ENCODE measurements at regions not wholly inside any gene's neighbourhood (a gene's known extent, or its start where the extent isn't known, plus 50 kb on each side); places are given as distances from the start of the nearest gene placed in this dataset.

GRCh38 chr9:107928701-107929371 lies 439.3 kb upstream of the KLF4 start:
- peak in 1 of 2 donors; percentile 66 for ATAC-seq (ENCODE audit: low FRiP score in 2 of 2)
- H3K36me3 ChIP-seq, result no peaks in the 10 kb centered on the region
- 75 to 93% methylated on average over 6 of the region's 6 CpGs for whole genome bisulfite sequencing, 2 donors
- no peaks in the 10 kb centered on the region for H3K4me1 ChIP-seq
- TF ChIP-seq EP300 (IDR thresholded peaks at IDR 0.05), result no peak
- no peak for TF ChIP-seq POLR2A (IDR thresholded peaks at IDR 0.05)
- TF ChIP-seq POLR2AphosphoS5 (IDR thresholded peaks at IDR 0.05), result no peak
- TF ChIP-seq, protein P1, sequence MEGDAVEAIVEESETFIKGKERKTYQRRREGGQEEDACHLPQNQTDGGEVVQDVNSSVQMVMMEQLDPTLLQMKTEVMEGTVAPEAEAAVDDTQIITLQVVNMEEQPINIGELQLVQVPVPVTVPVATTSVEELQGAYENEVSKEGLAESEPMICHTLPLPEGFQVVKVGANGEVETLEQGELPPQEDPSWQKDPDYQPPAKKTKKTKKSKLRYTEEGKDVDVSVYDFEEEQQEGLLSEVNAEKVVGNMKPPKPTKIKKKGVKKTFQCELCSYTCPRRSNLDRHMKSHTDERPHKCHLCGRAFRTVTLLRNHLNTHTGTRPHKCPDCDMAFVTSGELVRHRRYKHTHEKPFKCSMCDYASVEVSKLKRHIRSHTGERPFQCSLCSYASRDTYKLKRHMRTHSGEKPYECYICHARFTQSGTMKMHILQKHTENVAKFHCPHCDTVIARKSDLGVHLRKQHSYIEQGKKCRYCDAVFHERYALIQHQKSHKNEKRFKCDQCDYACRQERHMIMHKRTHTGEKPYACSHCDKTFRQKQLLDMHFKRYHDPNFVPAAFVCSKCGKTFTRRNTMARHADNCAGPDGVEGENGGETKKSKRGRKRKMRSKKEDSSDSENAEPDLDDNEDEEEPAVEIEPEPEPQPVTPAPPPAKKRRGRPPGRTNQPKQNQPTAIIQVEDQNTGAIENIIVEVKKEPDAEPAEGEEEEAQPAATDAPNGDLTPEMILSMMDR (IDR thresholded peaks at IDR 0.05), result no peak
- no peaks in the 10 kb centered on the region for H3K9me3 ChIP-seq
- H3K27ac ChIP-seq, result no peak overlapping the region
- H3K4me3 ChIP-seq, result no peak overlapping the region
- no peak for DNase-seq
- H3K27me3 ChIP-seq, result no peaks in the 10 kb centered on the region

- DNase-seq (no peak), ATAC-seq (ENCODE audit: low FRiP score in 2 of 2) (no peak)
- Histone ChIP-seq H3K9me3 (no peaks in the 10 kb centered on the region), H3K4me1 (no peaks in the 10 kb centered on the region), H3K36me3 (no peaks in the 10 kb centered on the region), H3K27ac (no peak overlapping the region), H3K27me3 (no peaks in the 10 kb centered on the region), H3K4me3 (no peak overlapping the region)
- TF ChIP-seq EP300 (IDR thresholded peaks at IDR 0.05) (no peak), POLR2A (IDR thresholded peaks at IDR 0.05) (no peak), POLR2AphosphoS5 (IDR thresholded peaks at IDR 0.05) (no peak)
- TF ChIP-seq, protein P1 (IDR thresholded peaks at IDR 0.05), result no peak
- WGBS, 2 donors, result 93 to 96% methylated on average over 4 of the region's 4 CpGs
Observed at GRCh38 chr9:107927276-107927675, 437.7 kb upstream of the KLF4 start.

GRCh38 chr9:107925749-107926297 lies 436.3 kb upstream of the KLF4 start:
- ATAC-seq (ENCODE audit: low FRiP score in 2 of 2) (no peak), DNase-seq (no peak)
- H3K4me1 ChIP-seq, result no peaks in the 10 kb centered on the region
- no peaks in the 10 kb centered on the region for H3K27me3 ChIP-seq
- H3K4me3 ChIP-seq, result no peak overlapping the region
- no peaks in the 10 kb centered on the region for H3K9me3 ChIP-seq
- TF ChIP-seq, protein P1 (IDR thresholded peaks at IDR 0.05), result no peak
- TF ChIP-seq POLR2AphosphoS5 (IDR thresholded peaks at IDR 0.05) (no peak), POLR2A (IDR thresholded peaks at IDR 0.05) (no peak), EP300 (IDR thresholded peaks at IDR 0.05) (no peak)
- H3K36me3 ChIP-seq, result no peaks in the 10 kb centered on the region
- 89 to 93% methylated on average over 5 of the region's 5 CpGs for WGBS, 2 donors
- no peak overlapping the region for H3K27ac ChIP-seq

DNA sequence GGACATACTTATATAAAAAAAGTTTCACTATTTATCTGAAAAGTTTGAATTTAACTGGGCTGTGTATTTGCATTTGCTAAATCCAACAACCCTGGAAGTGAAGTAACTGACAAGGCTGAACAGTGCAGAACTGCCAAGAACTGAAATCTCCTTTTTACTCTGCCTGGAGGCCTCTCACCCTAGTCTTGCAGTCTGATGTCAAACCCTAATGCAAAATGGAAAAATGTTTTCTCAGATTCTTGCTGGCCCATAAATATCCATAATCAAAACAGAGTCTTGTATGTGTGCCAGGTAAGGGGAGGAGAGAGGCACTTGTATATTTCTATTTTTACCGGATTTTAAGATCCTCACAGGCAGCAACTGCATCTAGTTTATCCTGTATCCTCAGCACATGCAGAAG lies 432.7 kb upstream of the KLF4 start:
- H3K27me3 ChIP-seq, result no peaks in the 10 kb centered on the region
- H3K27ac ChIP-seq, result no peak overlapping the region
- H3K4me3 ChIP-seq, result no peak overlapping the region
- 50 to 69% methylated on average over 1 of the region's 1 CpG for WGBS, 2 donors
- no peak for ATAC-seq (ENCODE audit: low FRiP score in 2 of 2)
- H3K9me3 ChIP-seq, result no peaks in the 10 kb centered on the region
- TF ChIP-seq POLR2A (IDR thresholded peaks at IDR 0.05) (no peak), EP300 (IDR thresholded peaks at IDR 0.05) (no peak), POLR2AphosphoS5 (IDR thresholded peaks at IDR 0.05) (no peak)
- TF ChIP-seq, protein P1 (IDR thresholded peaks at IDR 0.05), result no peak
- no peaks in the 10 kb centered on the region for H3K36me3 ChIP-seq
- no peak for DNase-seq
- no peaks in the 10 kb centered on the region for H3K4me1 ChIP-seq

GRCh38 chr9:107919263-107919662 lies 429.7 kb upstream of the KLF4 start:
- TF ChIP-seq EP300 (IDR thresholded peaks at IDR 0.05), result no peak
- no peak for TF ChIP-seq POLR2A (IDR thresholded peaks at IDR 0.05)
- TF ChIP-seq, protein P1 (IDR thresholded peaks at IDR 0.05), result no peak
- no peak for TF ChIP-seq POLR2AphosphoS5 (IDR thresholded peaks at IDR 0.05)
- Histone ChIP-seq H3K27me3 (no peaks in the 10 kb centered on the region), H3K4me3 (no peak overlapping the region), H3K27ac (no peak overlapping the region), H3K36me3 (no peaks in the 10 kb centered on the region), H3K9me3 (no peaks in the 10 kb centered on the region), H3K4me1 (no peaks in the 10 kb centered on the region)
- ATAC-seq (ENCODE audit: low FRiP score in 2 of 2) (no peak), DNase-seq (no peak)
- 76 to 79% methylated on average over 6 of the region's 6 CpGs for WGBS, 2 donors
